ENCODE measurements at regions not wholly inside any gene's neighbourhood (a gene's known extent, or its start where the extent isn't known, plus 50 kb on each side); places are given as distances from the start of the nearest gene placed in this dataset.
A peak's percentile ranks its signal among the peaks of the same experiment; 100 is the strongest.
"Not testable (repeated sequence)": the region's sequence is repeated elsewhere in the genome, so short reads cannot be mapped to it uniquely, and the experiment has no call there.

DNA sequence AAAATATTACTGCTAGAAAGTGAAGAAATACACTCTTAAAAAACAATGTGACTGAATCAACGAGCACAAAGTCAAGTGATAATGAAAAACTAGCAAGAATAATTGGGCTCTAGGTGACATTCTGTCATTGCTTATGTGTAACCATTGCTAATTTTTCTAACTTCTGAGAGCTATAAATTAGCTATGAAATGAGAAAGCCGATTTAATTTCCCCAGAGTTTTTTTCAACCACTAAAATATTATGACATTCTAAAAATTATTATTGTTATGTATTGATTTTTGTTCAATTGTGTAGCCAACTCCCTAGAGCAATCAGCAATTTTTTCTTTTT is 458.6 kb upstream of the ATXN8OS start:
- DNase-seq, result no peak

DNA sequence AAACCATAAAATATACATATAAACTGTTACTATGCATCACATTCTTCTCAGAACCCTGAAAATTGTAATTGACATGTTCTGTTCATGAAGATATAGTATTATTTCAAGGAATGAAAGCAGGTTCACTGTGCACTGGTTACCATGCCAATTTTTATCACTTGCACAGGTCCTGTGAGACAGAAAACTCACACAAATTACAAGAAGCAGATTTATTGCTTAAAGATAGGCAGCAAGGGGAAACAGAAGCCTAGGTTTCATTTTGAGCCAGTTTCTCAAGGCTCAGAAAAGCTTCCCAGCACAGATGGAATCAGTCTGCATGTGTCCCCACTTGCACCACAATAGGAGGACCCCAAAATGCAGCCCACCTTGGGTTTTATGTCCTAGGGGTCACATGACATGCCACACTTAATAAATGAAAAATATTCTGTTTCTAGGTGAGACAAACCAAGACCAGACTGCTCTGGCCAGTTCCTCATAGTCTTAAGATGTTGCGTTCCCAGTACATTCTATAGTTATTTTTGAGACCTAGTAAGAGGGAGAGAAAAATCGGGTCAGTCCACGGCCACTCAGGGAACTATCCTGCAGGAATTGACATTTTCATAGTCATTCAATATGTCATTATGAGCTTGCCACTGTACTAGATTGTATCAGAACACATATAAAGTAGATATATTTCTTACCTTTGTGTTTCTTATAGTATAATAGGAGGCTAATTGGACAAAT is 459.1 kb upstream of the ATXN8OS start:
- DNase-seq, result no peak

DNA sequence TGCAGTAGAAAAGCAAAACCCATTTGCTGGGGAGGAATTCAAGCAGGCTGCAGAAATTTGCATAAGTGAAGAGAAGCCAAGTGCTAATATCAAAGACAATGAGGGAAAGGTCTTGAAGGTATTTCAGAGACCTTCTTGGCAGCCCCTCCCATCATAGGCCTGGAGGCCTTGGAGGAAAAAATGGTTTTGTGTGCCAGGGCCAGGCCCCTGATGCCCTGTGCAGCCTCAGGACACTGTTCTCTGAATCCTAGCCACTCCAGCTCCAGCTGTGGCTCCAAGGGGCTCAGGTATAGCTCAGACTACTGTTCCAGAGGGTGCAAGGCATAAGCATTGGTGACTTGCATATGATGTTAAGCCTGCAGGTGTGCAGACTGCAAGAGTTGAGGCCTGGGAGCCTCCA is 463.2 kb upstream of the ATXN8OS start:
- no peak for DNase-seq

DNA sequence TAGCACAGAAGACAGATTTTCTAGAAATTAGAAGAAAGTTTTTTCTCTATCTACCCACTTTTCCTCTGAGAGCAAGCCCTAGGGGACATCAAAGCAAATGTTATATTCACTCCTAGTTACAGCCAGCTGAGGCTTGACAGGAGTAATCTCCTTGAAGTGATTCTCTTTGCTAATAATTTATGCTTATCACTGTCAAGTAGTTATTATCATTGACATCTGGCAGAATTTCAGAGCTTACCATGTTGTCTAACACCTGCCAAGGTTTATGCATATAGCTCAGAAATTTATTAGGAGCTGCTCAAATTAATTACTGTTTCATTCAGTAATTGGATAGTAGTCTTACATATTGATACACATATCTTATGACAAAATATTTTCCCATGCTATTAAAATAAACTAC is 465.9 kb upstream of the ATXN8OS start:
- peak; percentile 78 for DNase-seq

GRCh38 chr13:69633044-69633443 is 474.6 kb upstream of the ATXN8OS start:
- no peak for DNase-seq

GRCh38 chr13:69623973-69624372 is 483.7 kb upstream of the ATXN8OS start:
- DNase-seq, result no peak

DNA sequence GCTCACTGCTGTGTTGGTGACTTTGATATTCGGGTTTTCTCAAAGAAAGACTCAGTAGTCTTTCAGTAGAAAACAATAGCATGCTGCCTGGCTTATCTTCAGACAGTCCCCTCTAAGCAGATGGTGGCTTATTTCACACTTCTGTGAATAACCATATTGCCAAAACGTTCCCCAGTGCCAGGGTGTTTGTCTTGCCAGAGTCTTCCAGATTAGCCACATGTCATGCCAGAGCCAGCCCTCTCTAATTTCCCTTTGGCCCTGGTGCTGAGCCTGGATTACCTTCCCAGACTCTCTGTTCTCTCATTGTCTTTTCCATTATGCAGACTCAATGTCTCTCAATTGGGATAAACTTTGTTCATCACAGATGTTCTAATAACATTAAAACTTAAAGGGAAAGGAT is 488.0 kb upstream of the ATXN8OS start:
- peak; percentile 74 for DNase-seq

- DNase-seq, result no peak
Measured at GRCh38 chr13:69618838-69619237, 488.8 kb upstream of the ATXN8OS start.

DNA sequence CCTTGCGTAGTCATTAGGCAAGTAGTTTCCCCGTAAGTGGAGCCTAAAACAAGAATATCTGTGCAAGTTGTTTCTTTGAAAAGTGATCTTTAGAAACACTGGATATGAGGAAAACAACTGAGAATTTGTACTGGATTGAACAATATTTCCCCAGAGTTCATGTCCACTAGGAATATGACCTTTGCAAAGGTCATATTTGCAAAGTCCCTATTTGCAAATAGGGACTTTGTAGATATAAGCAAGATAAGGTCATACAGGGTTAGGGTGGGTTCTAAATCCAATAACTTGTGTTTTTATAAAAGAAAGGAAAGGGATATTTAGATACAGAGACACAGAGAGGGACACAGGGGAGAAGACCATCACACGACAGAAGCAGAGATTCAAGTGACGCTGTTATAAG is 489.2 kb upstream of the ATXN8OS start:
- DNase-seq, result no peak

- peak; percentile 85 for DNase-seq
Measured at GRCh38 chr13:69617587-69617986, 490.0 kb upstream of the ATXN8OS start.

DNA sequence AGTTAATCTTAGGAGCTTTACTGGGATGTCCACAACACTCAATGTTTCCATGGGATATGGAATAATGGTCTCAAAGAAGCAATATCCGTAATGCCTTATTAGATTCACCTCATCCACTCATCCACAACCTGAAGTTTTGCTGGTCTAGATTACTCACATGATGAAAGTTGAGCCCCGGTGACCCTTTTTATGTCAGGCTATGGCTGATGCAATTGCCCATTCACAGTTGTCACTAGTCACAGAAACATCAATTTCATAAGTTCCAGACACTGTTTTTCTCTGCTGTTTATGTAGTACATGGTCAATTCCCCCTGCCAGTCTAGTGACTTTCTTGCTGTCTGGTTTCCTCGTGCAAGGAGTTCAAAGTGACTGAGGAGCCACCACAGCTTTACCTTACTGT is 491.2 kb upstream of the ATXN8OS start:
- no peak for DNase-seq

DNA sequence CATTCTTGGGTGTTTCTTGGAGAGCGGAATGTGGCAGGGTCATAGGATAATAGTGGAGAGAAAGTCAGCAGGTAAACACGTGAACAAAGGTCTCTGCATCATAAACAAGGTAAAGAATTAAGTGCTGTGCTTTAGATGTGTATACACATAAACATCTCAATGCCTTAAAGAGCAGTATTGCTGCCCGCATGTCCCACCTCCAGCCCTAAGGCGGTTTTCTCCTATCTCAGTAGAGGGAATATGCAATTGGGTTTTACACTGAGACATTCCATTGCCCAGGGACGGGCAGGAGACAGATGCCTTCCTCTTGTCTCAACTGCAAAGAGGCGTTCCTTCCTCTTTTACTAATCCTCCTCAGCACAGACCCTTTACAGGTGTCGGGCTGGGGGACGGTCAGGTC is 492.6 kb upstream of the ATXN8OS start:
- not testable (repeated sequence) for DNase-seq

- peak; percentile 19 for DNase-seq
Measured at GRCh38 chr13:69604698-69605097, 502.9 kb upstream of the ATXN8OS start.

GRCh38 chr13:69603144-69603853 is 504.3 kb upstream of the ATXN8OS start:
- DNase-seq, result no peak

DNA sequence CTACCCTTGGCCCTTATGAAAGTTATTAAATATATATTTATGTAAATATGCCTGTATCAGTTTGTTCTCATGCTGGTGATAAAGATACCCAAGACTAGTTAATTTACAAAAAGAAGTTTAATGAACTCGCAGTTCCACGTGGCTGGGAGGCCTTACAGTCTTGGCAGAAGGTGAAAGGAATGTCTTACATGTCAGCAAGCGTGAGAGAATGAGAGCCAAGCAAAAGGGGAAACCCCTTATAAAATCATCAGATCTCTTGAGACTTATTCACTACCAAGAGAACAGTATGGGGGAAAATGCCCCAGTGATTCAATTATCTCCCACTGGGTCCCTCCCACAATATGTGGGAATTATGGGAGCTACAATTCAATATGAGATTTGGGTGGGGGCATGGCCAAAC is 506.0 kb upstream of the ATXN8OS start:
- DNase-seq, result no peak

GRCh38 chr13:69600811-69601210 is 506.8 kb upstream of the ATXN8OS start:
- no peak for DNase-seq

DNA sequence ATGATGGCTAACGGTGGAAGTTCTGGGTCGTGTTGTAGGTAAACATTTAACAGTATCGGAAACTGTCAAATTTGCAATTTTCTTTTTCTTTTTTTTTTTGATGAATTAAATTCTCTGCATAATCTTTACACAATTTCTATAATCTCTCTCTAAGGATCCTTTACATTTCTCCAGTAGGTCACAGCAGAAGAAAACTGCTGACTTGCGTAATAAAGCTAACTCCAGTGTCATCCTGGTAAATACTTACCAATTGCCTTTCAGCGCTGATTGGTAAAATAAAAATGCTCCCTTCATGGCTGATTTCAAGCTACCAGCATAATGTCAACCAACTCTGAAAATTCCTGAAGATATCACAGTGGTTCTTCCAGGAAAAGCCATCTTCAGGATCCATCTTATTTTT is 510.5 kb upstream of the ATXN8OS start:
- DNase-seq, result no peak

DNA sequence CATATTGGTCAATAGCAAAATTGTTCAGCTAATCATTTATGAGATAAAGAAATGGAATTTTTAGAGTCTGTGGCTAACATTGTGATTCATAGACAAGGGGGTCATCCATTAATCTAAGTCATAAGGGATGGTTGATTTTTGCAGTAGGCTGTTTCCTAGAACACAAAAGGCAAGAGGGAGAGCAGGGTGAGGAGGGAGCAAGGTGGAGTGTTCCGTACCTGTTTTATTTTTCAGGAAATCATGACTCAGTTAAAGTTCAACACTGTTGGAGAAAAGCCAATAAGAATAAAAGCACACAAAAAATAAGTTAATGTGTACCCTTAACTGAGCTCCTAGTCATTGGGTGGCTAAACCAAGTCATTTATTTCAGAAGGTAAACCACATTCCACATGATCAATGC is 512.4 kb upstream of the ATXN8OS start:
- DNase-seq, result no peak

GRCh38 chr13:69591437-69591836 is 516.2 kb upstream of the ATXN8OS start:
- no peak for DNase-seq

DNA sequence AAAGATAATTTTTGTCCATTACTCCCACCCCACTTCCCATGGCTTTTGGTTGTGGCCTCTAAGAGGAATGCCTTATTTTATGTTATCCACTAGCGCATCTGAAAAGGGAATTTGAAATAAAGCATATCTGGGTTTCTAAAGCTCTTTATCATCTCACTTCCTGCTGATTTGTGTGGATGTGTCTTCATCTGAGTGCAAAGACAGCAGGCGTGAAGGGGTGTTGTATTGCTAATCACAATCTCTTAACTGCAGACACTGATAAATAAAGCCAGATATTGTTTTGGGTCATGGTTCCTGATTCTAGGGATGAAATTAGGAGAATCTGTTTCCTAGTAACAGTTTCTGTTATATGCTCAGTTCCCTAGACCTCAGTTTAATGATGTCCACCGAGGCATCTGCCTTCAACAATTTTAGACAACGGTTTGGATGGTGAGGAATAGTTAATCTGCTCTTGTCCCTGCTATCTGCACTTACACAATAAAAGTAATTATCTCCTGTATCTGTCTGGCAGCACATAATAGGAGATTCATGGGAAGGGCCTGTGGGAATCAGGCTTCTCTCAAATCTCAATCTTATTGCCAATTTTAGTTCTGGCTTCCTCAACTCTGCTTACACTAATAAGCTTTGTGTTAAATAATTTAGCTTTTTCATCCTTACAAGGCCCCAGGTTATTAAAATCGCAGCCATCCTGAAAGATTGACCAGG is 517.9 kb upstream of the ATXN8OS start:
- no peak for DNase-seq

DNA sequence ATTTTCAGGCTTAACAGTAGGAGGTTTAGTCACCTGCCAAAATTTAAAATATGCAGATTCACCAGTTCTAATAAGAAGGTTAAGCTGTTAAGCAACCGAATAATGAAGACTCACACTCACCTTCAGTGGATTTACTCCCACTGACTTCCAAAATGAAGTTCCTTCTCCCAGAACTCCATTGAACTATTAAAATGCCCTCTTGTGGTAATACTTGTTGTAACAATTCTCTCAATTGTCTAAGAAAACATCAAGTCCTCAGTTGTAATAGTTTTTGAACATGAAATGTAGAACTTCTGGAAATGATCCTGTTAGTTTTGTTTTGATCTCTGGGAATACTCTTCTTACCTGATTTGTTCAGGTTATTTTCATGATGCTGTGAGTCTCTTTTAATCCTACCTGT is 522.0 kb upstream of the ATXN8OS start:
- DNase-seq, result peak; percentile 32

- DNase-seq, result no peak
Measured at GRCh38 chr13:69580255-69580654, 527.4 kb upstream of the ATXN8OS start.

DNA sequence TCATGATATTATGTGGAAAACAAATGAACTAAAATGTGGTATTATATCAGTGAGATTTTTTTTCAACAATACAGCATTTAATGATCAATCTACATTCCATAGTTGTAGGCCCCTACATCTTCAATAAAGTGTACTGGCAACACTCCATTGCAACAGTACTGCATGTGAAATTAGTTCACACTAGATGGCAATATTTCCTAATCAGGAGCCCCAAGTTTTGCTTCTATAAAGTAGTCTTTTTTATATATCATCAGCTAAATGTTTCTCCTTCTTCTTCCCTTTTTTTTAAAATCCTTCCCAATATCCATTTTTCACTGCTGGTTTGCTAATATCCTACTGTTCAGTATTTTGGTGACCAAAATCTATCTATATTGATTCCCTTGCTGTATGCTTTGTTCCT is 528.3 kb upstream of the ATXN8OS start:
- peak; percentile 38 for DNase-seq

- no peak for DNase-seq
Measured at GRCh38 chr13:69571606-69572323, 535.9 kb upstream of the ATXN8OS start.

Measured in NCI-H82 (cell line).